T47D (cell line): ENCODE measurements at regions not wholly inside any gene's neighbourhood (a gene's known extent, or its start where the extent isn't known, plus 50 kb on each side); places are given as distances from the start of the nearest gene placed in this dataset.
"Not testable (repeated sequence)": the region's sequence is repeated elsewhere in the genome, so short reads cannot be mapped to it uniquely, and the experiment has no call there.

Experiments used
- DNase-seq, 2 experiments: peaks; one replicate each; pipeline versions ENCODE4 v3.0.0 to v3.0.0-alpha.2; 2011 to 2012; ENCODE audit warnings: low read depth in 1 of 2, low spot score in 1 of 2
- JUND ChIP-seq: IDR thresholded peaks from 2 replicates; pipeline ENCODE4 v1.6.1; 2012; ENCODE audit warnings: low read depth
- in situ Hi-C: cut with HindIII; loops from 2 replicates; pipeline ENCODE4 v1.10.0; 2016; ENCODE audit warnings: low sequenced_read_pairs, low pct_unique_long_range_greater_than_20kb

- no peak for TF ChIP-seq JUND
- DNase-seq, result no peak
- in situ Hi-C loops, result no loop called here
Observed at GRCh38 chr5:63085561-63085960, 506.9 kb downstream of the LRRC70 start.

GRCh38 chr5:63083689-63084088, 505.1 kb downstream of the LRRC70 start:
- DNase-seq, in situ Hi-C loops: not testable (repeated sequence)

GRCh38 chr5:63081402-63081801, 502.8 kb downstream of the LRRC70 start:
- TF ChIP-seq JUND, result no peak
- in situ Hi-C loops, result no loop called here
- no peak for DNase-seq

- DNase-seq, result no peak
- in situ Hi-C loops, result no loop called here
- no peak for TF ChIP-seq JUND
Observed at GRCh38 chr5:63070001-63070400, 491.4 kb downstream of the LRRC70 start.

GRCh38 chr5:63055421-63055820, 476.8 kb downstream of the LRRC70 start:
- TF ChIP-seq JUND, result no peak
- DNase-seq, result peak in 1 of 2 experiments; percentile 9
- in situ Hi-C loops, result no loop called here

- no peak for TF ChIP-seq JUND
- DNase-seq, result no peak
- in situ Hi-C loops, result no loop called here
Observed at GRCh38 chr5:63053019-63053638, 474.5 kb downstream of the LRRC70 start.

- in situ Hi-C loops, result no loop called here
- DNase-seq, result peak in 1 of 2 experiments; percentile 13
- TF ChIP-seq JUND, result no peak
Observed at GRCh38 chr5:63050916-63051315, 472.3 kb downstream of the LRRC70 start.

GRCh38 chr5:63049935-63050334, 471.3 kb downstream of the LRRC70 start:
- no peak for TF ChIP-seq JUND
- DNase-seq, result no peak
- in situ Hi-C loops, result no loop called here

- no peak for TF ChIP-seq JUND
- DNase-seq, result no peak
- in situ Hi-C loops, result no loop called here
Observed at GRCh38 chr5:63043792-63044191, 465.2 kb downstream of the LRRC70 start.

- in situ Hi-C loops, result no loop called here
- no peak for TF ChIP-seq JUND
- no peak for DNase-seq
Observed at GRCh38 chr5:63032343-63032742, 453.7 kb downstream of the LRRC70 start.

GRCh38 chr5:63029891-63030290, 451.3 kb downstream of the LRRC70 start:
- TF ChIP-seq JUND, result no peak
- in situ Hi-C loops, result no loop called here
- DNase-seq, result no peak

GRCh38 chr5:63025679-63026078, 447.1 kb downstream of the LRRC70 start:
- in situ Hi-C loops, result no loop called here
- no peak for DNase-seq

GRCh38 chr5:63022403-63022802, 443.8 kb downstream of the LRRC70 start:
- in situ Hi-C loops, result no loop called here
- no peak for DNase-seq
- no peak for TF ChIP-seq JUND

More at GRCh38 chr5:63025679-63026078, 447.1 kb downstream of the LRRC70 start:
- no peak for TF ChIP-seq JUND

- TF ChIP-seq JUND, result no peak
- DNase-seq, result no peak
- in situ Hi-C loops, result no loop called here
Observed at GRCh38 chr5:63011158-63011557, 432.5 kb downstream of the LRRC70 start.
